ENCODE measurements at regions not wholly inside any gene's neighbourhood (a gene's known extent, or its start where the extent isn't known, plus 50 kb on each side); places are given as distances from the start of the nearest gene placed in this dataset.

DNA sequence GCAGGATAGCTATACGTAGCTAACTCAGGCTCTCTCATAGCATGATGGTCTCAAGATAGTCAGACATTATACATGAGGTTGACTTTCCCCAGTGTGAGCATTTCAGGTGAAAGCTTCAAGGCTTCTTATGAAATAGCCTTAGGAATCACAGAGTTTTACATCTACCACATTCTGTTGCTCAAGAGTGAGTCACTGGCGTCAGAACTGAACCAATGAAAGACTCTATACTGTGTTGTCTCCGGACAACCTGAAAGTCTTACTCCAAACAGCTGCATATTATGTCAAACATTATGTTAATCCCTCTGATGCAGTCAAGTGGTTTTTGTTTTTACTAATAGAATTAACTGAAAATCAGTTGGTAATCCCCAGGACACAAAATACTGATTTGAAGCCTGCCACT is 79.8 kb upstream of the TRDN start:
- Mint-ChIP-seq H3K36me3 (ENCODE audit: unreplicated experiment) (no peaks in the 10 kb centered on the region), H3K4me1 (ENCODE audit: unreplicated experiment) (no peaks in the 10 kb centered on the region), H3K27me3 (ENCODE audit: unreplicated experiment) (peaks cover 34% of the 10 kb centered on the region), H3K9me3 (ENCODE audit: unreplicated experiment) (no peaks in the 10 kb centered on the region), H3K27ac (ENCODE audit: unreplicated experiment) (no peak overlapping the region), H3K4me3 (ENCODE audit: unreplicated experiment) (no peak overlapping the region)
- TF ChIP-seq, protein P1, sequence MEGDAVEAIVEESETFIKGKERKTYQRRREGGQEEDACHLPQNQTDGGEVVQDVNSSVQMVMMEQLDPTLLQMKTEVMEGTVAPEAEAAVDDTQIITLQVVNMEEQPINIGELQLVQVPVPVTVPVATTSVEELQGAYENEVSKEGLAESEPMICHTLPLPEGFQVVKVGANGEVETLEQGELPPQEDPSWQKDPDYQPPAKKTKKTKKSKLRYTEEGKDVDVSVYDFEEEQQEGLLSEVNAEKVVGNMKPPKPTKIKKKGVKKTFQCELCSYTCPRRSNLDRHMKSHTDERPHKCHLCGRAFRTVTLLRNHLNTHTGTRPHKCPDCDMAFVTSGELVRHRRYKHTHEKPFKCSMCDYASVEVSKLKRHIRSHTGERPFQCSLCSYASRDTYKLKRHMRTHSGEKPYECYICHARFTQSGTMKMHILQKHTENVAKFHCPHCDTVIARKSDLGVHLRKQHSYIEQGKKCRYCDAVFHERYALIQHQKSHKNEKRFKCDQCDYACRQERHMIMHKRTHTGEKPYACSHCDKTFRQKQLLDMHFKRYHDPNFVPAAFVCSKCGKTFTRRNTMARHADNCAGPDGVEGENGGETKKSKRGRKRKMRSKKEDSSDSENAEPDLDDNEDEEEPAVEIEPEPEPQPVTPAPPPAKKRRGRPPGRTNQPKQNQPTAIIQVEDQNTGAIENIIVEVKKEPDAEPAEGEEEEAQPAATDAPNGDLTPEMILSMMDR (IDR thresholded peaks at IDR 0.05) = no peak
- DNase-seq (ENCODE audit: extremely low spot score, unreplicated experiment) = no peak

DNA sequence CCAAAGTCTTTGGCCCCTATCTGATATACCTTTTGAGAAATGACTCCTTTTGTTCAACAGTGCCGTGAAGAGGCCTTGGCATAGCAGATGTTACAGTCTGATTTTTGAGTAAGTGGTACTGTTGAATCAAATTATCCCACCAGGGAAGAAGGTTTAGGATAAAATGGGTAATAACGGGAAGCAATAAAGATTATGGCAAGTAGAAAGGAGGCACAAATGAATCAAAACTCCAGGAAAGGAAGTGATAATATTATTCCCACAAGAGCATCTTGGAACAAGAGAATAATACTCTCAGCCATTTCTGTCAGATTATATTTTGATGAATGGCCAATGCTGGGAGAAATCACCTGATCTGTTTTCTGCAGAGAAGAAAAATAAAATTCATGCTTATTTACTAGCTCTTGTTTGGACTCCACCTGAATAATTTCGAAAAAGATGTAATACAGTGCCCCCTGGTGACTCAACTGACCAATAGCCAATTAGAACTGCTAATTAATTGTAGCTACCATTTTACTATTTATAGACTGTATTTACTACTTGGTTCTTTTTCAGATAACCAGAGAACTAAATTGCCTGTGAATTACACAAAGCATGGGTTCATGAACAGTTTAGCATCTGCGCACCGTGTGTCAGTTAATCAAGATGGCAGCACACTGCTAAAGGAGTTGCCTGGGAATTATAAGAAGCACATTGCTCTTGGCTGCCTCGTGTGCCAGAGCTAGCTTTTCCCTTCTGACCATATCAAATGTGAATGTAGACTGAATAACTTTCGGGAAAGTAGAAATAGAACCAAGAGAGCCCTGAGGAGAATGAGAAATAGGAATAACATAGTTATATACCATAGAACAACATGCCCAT is 78.5 kb upstream of the TRDN start:
- Mint-ChIP-seq H3K9me3 (ENCODE audit: unreplicated experiment) (no peaks in the 10 kb centered on the region), H3K4me3 (ENCODE audit: unreplicated experiment) (no peak overlapping the region), H3K27me3 (ENCODE audit: unreplicated experiment) (peaks cover 42% of the 10 kb centered on the region), H3K27ac (ENCODE audit: unreplicated experiment) (no peak overlapping the region), H3K4me1 (ENCODE audit: unreplicated experiment) (no peaks in the 10 kb centered on the region), H3K36me3 (ENCODE audit: unreplicated experiment) (no peaks in the 10 kb centered on the region)
- no peak for DNase-seq (ENCODE audit: extremely low spot score, unreplicated experiment)
- TF ChIP-seq, protein P1 (IDR thresholded peaks at IDR 0.05) = peak; percentile 56

DNA sequence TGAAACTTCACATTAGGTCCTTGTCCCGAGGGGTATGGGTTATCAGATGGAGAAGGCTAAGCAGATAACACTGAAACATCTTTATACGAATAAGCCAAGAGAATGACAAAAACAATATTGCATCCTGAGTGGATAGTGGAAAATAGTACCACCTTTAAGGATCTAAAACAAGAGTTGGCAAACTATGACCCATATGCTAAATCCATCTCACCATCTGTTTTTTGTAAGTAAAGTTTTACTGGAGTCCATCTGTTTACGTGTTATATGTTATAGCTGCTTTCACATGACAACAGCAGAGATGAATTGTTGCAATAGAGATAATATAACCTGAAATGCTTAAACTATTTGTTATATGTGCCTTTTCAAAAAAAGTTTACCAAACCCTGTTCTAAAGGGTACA is 76.1 kb upstream of the TRDN start:
- Mint-ChIP-seq H3K9me3 (ENCODE audit: unreplicated experiment) (no peaks in the 10 kb centered on the region), H3K36me3 (ENCODE audit: unreplicated experiment) (no peaks in the 10 kb centered on the region), H3K27ac (ENCODE audit: unreplicated experiment) (no peak overlapping the region), H3K4me1 (ENCODE audit: unreplicated experiment) (no peaks in the 10 kb centered on the region), H3K27me3 (ENCODE audit: unreplicated experiment) (peaks cover 37% of the 10 kb centered on the region), H3K4me3 (ENCODE audit: unreplicated experiment) (no peak overlapping the region)
- DNase-seq (ENCODE audit: extremely low spot score, unreplicated experiment) = no peak
- TF ChIP-seq, protein P1 (IDR thresholded peaks at IDR 0.05) = no peak

DNA sequence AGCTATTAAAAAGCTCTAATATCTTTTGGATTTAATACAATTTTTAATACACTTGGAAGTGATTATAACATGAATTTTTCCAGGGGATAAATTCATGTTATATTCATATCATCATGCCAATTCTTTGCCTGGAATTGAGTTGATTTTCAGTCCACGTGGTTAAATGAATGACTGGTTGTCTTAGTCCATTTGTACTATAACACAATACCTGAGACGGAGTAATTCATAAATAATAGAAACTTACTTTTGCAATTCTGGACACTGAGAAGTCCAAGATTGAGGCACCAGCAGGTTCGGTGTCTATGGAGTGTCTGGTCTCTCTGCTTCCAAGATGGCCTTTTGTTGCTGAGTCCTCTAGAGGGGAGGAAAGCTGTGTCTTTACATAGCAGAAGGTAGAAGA is 66.2 kb upstream of the TRDN start:
- TF ChIP-seq, protein P1 (IDR thresholded peaks at IDR 0.05) = no peak
- no peak overlapping the region for H3K4me3 Mint-ChIP-seq (ENCODE audit: unreplicated experiment)
- H3K36me3 Mint-ChIP-seq (ENCODE audit: unreplicated experiment) = no peaks in the 10 kb centered on the region
- no peaks in the 10 kb centered on the region for H3K9me3 Mint-ChIP-seq (ENCODE audit: unreplicated experiment)
- DNase-seq (ENCODE audit: extremely low spot score, unreplicated experiment) = no peak
- peaks cover 21% of the 10 kb centered on the region for H3K27me3 Mint-ChIP-seq (ENCODE audit: unreplicated experiment)
- H3K4me1 Mint-ChIP-seq (ENCODE audit: unreplicated experiment) = no peaks in the 10 kb centered on the region
- H3K27ac Mint-ChIP-seq (ENCODE audit: unreplicated experiment) = no peak overlapping the region

DNA sequence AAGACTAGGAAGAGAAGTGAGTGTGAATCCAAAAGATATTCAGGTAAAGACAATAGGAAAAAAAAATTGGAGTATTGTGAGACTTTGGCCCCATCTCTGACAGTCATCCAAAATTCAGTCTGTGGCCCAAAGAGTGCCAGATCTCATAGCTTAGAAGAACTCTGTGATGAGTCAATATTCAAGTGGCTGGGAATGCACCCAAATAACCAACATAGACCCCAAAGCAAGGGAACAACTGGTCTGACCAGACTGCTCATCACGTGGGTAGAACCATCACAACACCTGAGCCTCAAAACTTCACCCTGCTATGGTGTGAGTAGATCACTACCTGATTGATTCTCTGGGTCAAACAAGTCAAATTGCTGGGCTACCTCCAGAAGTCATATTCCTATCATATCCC is 51.1 kb upstream of the TRDN start:
- H3K4me3 Mint-ChIP-seq (ENCODE audit: unreplicated experiment) = no peak overlapping the region
- H3K4me1 Mint-ChIP-seq (ENCODE audit: unreplicated experiment) = no peaks in the 10 kb centered on the region

More for the DNA sequence above, 51.1 kb upstream of the TRDN start:
- no peak for DNase-seq (ENCODE audit: extremely low spot score, unreplicated experiment)
- H3K9me3 Mint-ChIP-seq (ENCODE audit: unreplicated experiment) = no peaks in the 10 kb centered on the region
- H3K27ac Mint-ChIP-seq (ENCODE audit: unreplicated experiment) = no peak overlapping the region
- no peaks in the 10 kb centered on the region for H3K36me3 Mint-ChIP-seq (ENCODE audit: unreplicated experiment)
- peaks cover 44% of the 10 kb centered on the region for H3K27me3 Mint-ChIP-seq (ENCODE audit: unreplicated experiment)
- TF ChIP-seq, protein P1 (IDR thresholded peaks at IDR 0.05) = no peak

Data from osteocyte (in vitro differentiated cells).